WTC11 (cell line): ENCODE measurements at regions not wholly inside any gene's neighbourhood (a gene's known extent, or its start where the extent isn't known, plus 50 kb on each side); places are given as distances from the start of the nearest gene placed in this dataset.

ENCODE experiments used
- ATAC-seq: fragments of 200-7000 bp; cut with Tn5 transposase; 2 replicates; pipeline ENCODE4 v1.10.0; 2021; ENCODE audit warnings: mild to moderate bottlenecking, moderate library complexity
- CTCF ChIA-PET: fragments of 300-600 bp; sonication (Branson Sonifier 250); formaldehyde crosslinking; loops from one replicate; lab custom pipeline; 2021; ENCODE audit warnings: antibody characterized with exemption; lab: Charles Lee
- POLR2A ChIA-PET: fragments of 350-600 bp; sonication (Branson Sonifier 250); formaldehyde crosslinking; loops from one replicate; lab custom pipeline; 2021; ENCODE audit warnings: antibody characterized with exemption; lab: Charles Lee
- DNase-seq: peaks from one replicate; pipeline ENCODE4 v3.0.0; 2021; ENCODE audit warnings: low spot score
- H3K27ac Mint-ChIP-seq: 2 replicates; pipeline ENCODE4 v1.8.0; 2021; ENCODE audit warnings: mixed read lengths
- H3K27me3 Mint-ChIP-seq: 2 replicates; pipeline ENCODE4 v1.8.0; 2021; ENCODE audit warnings: low read depth, mild to moderate bottlenecking, moderate library complexity, mixed read lengths
- H3K36me3 Mint-ChIP-seq: 2 replicates; pipeline ENCODE4 v1.8.0; 2021; ENCODE audit warnings: mixed read lengths
- H3K4me1 Mint-ChIP-seq: 2 replicates; pipeline ENCODE4 v1.8.0; 2022; ENCODE audit warnings: mixed read lengths
- H3K4me3 Mint-ChIP-seq: 2 replicates; pipeline ENCODE4 v1.8.0; 2021; ENCODE audit warnings: mild to moderate bottlenecking, moderate library complexity, mixed read lengths
- H3K9me3 Mint-ChIP-seq: 2 replicates; pipeline ENCODE4 v1.8.0; 2021; ENCODE audit warnings: mixed read lengths
- AFF4 ChIP-seq: sonication (generic); formaldehyde crosslinking; IDR thresholded peaks from 2 replicates; pipeline ENCODE4 v1.8.1; 2023; ENCODE audit warnings: mild to moderate bottlenecking, missing genetic modification reagents, borderline replicate concordance
- ATF1 ChIP-seq: sonication (generic); formaldehyde crosslinking; IDR thresholded peaks from 2 replicates; pipeline ENCODE4 v1.8.1; 2023; ENCODE audit warnings: mild to moderate bottlenecking, moderate library complexity, missing genetic modification reagents
- ATF2 ChIP-seq: sonication (generic); formaldehyde crosslinking; IDR thresholded peaks from 2 replicates; pipeline ENCODE4 v1.8.1; 2022; ENCODE audit warnings: low read depth, missing genetic modification reagents, borderline replicate concordance
- ATF6 ChIP-seq: sonication (generic); formaldehyde crosslinking; IDR thresholded peaks from 2 replicates; pipeline ENCODE4 v1.8.1; 2023; ENCODE audit warnings: mild to moderate bottlenecking, missing genetic modification reagents
- CDX4 ChIP-seq: fragments of 250-450 bp; sonication (Bioruptor Pico); IDR thresholded peaks from 2 replicates; pipeline ENCODE4 v1.9.0; 2021; ENCODE audit warnings: moderate library complexity, mild to moderate bottlenecking, inconsistent platforms, borderline replicate concordance
- E2F4 ChIP-seq: sonication (generic); formaldehyde crosslinking; IDR thresholded peaks from 2 replicates; pipeline ENCODE4 v1.8.1; 2022; ENCODE audit warnings: low read depth, mild to moderate bottlenecking, moderate library complexity, missing genetic modification reagents, borderline replicate concordance
- ELF4 ChIP-seq: sonication (generic); formaldehyde crosslinking; IDR thresholded peaks from 2 replicates; pipeline ENCODE4 v1.8.1; 2022; ENCODE audit warnings: low read depth, mild to moderate bottlenecking, moderate library complexity, missing genetic modification reagents
- EMX1 ChIP-seq: fragments of 250-450 bp; sonication (Bioruptor Pico); IDR thresholded peaks from 2 replicates; pipeline ENCODE4 v1.8.0; 2021; ENCODE audit warnings: mild to moderate bottlenecking
- ETV6 ChIP-seq: sonication (generic); formaldehyde crosslinking; IDR thresholded peaks from 2 replicates; pipeline ENCODE4 v1.8.1; 2022; ENCODE audit warnings: mild to moderate bottlenecking, missing genetic modification reagents
- FOXJ3 ChIP-seq: sonication (generic); formaldehyde crosslinking; IDR thresholded peaks from 2 replicates; pipeline ENCODE4 v1.9.0; 2021; ENCODE audit warnings: missing genetic modification reagents, mild to moderate bottlenecking, borderline replicate concordance
- FOXK1 ChIP-seq: sonication (generic); formaldehyde crosslinking; IDR thresholded peaks from 2 replicates; pipeline ENCODE4 v1.8.0; 2022; ENCODE audit warnings: mild to moderate bottlenecking, moderate library complexity, missing genetic modification reagents
- HMGA2 ChIP-seq: fragments of 250-450 bp; sonication (Bioruptor Pico); IDR thresholded peaks from 2 replicates; pipeline ENCODE4 v1.4.0; 2021; ENCODE audit warnings: mild to moderate bottlenecking, moderate library complexity
- NR1H2 ChIP-seq: sonication (generic); formaldehyde crosslinking; IDR thresholded peaks from 2 replicates; pipeline ENCODE4 v1.9.0; 2021; ENCODE audit warnings: mild to moderate bottlenecking, moderate library complexity, missing genetic modification reagents
- RELA ChIP-seq: sonication (generic); formaldehyde crosslinking; IDR thresholded peaks from 2 replicates; pipeline ENCODE4 v1.8.1; 2022; ENCODE audit warnings: missing genetic modification reagents, mild to moderate bottlenecking, borderline replicate concordance
- STAT6 ChIP-seq: sonication (generic); formaldehyde crosslinking; conservative IDR thresholded peaks from 2 replicates; pipeline ENCODE4 v1.8.1; 2023; ENCODE audit warnings: mild to moderate bottlenecking, low read depth, missing genetic modification reagents, moderate library complexity
- TEAD1 ChIP-seq: sonication (generic); formaldehyde crosslinking; IDR thresholded peaks from 2 replicates; pipeline ENCODE4 v1.8.0; 2022; ENCODE audit warnings: mild to moderate bottlenecking, missing genetic modification reagents
- TEAD4 ChIP-seq: sonication (generic); formaldehyde crosslinking; IDR thresholded peaks from 2 replicates; pipeline ENCODE4 v1.8.0; 2022; ENCODE audit warnings: mild to moderate bottlenecking, missing genetic modification reagents
- ZMAT4 ChIP-seq: fragments of 250-450 bp; sonication (Bioruptor Pico); IDR thresholded peaks from 2 replicates; pipeline ENCODE4 v1.9.0; 2021; ENCODE audit warnings: mild to moderate bottlenecking
- ZNF263 ChIP-seq: sonication (generic); formaldehyde crosslinking; IDR thresholded peaks from 2 replicates; pipeline ENCODE4 v1.8.1; 2022; ENCODE audit warnings: low read depth, mild to moderate bottlenecking, moderate library complexity, missing genetic modification reagents
- ZNF396 ChIP-seq: fragments of 250-450 bp; sonication (Bioruptor Pico); IDR thresholded peaks from 2 replicates; pipeline ENCODE4 v1.8.0; 2021; ENCODE audit warnings: mild to moderate bottlenecking, moderate library complexity, borderline replicate concordance

- TF ChIP-seq STAT6 (CRISPR knock-in tag), result no peak
- TF ChIP-seq, all 79 proteins: peak for 0
Measured at GRCh38 chrX:114095789-114096188, 488.1 kb upstream of the HTR2C start (continued).

GRCh38 chrX:114087543-114087942 is 496.3 kb upstream of the HTR2C start:
- Mint-ChIP-seq H3K4me3 (no peak overlapping the region), H3K4me1 (peaks cover 4% of the 10 kb centered on the region; the same call in 1 of the 2 replicates), H3K27ac (no peak overlapping the region; the same call in 1 of the 2 replicates), H3K27me3 (no peaks in the 10 kb centered on the region; the same call in 1 of the 2 replicates), H3K36me3 (peaks cover 24% of the 10 kb centered on the region), H3K9me3 (peaks cover 46% of the 10 kb centered on the region)
- TF ChIP-seq AFF4 (CRISPR knock-in tag) (no peak), TEAD4 (CRISPR knock-in tag) (no peak), RELA (CRISPR knock-in tag) (no peak), ETV6 (CRISPR knock-in tag) (no peak), TEAD1 (CRISPR knock-in tag) (no peak), FOXK1 (no peak), CDX4 (CRISPR knock-in tag) (no peak), E2F4 (CRISPR knock-in tag) (no peak), ATF6 (CRISPR knock-in tag) (no peak), FOXJ3 (CRISPR knock-in tag) (no peak), EMX1 (CRISPR knock-in tag) (no peak), ATF2 (CRISPR knock-in tag) (no peak), ATF1 (CRISPR knock-in tag) (no peak), NR1H2 (no peak), ZNF263 (no peak), HMGA2 (no peak), ZMAT4 (CRISPR knock-in tag) (no peak), ZNF396 (CRISPR knock-in tag) (no peak), STAT6 (CRISPR knock-in tag) (no peak), ELF4 (no peak)
- DNase-seq (no peak), ATAC-seq (peak; percentile 65)
- ChIA-PET CTCF (no interaction called here), POLR2A (no interaction called here)
